H9 (cell line): ENCODE measurements at regions not wholly inside any gene's neighbourhood (a gene's known extent, or its start where the extent isn't known, plus 50 kb on each side); places are given as distances from the start of the nearest gene placed in this dataset.

ENCODE experiments used
- DNase-seq: peaks from one replicate; pipeline ENCODE4 v3.0.0-alpha.2; 2017
- H2AFZ ChIP-seq: one replicate; pipeline ENCODE4 v1.6.1; 2013; ENCODE audit warnings: mild to moderate bottlenecking, low read length, control low read depth, moderate library complexity
- H2AK5ac ChIP-seq: 2 replicates; pipeline ENCODE4 v1.6.1; 2013; ENCODE audit warnings: low read length, control low read depth, mixed read lengths; ENCODE audit not compliant: insufficient read length
- H2BK120ac ChIP-seq: one replicate; pipeline ENCODE4 v1.6.1; 2013; ENCODE audit warnings: low read depth, mild to moderate bottlenecking, low read length, control low read depth, inconsistent platforms; ENCODE audit not compliant: poor library complexity, severe bottlenecking
- H2BK12ac ChIP-seq: 2 replicates; pipeline ENCODE4 v1.6.1; 2013; ENCODE audit warnings: low read length, control low read depth, mixed read lengths, low read depth; ENCODE audit not compliant: insufficient read length
- H2BK15ac ChIP-seq: 2 replicates; pipeline ENCODE4 v1.6.1; 2013; ENCODE audit warnings: low read depth, low read length, control low read depth
- H2BK20ac ChIP-seq: one replicate; pipeline ENCODE4 v1.6.1; 2013; ENCODE audit warnings: low read depth, mild to moderate bottlenecking, low read length, control low read depth, inconsistent platforms; ENCODE audit not compliant: poor library complexity, severe bottlenecking
- H2BK5ac ChIP-seq: 2 replicates; pipeline ENCODE4 v1.6.1; 2013; ENCODE audit warnings: low read length, control low read depth, mixed read lengths; ENCODE audit not compliant: insufficient read length
- H3K14ac ChIP-seq: 2 replicates; pipeline ENCODE4 v1.6.1; 2013; ENCODE audit warnings: low read length, control low read depth; ENCODE audit not compliant: insufficient read depth
- H3K18ac ChIP-seq: 2 replicates; pipeline ENCODE4 v1.6.1; 2013; ENCODE audit warnings: low read depth, mild to moderate bottlenecking, mixed read lengths, low read length, control low read depth; ENCODE audit not compliant: insufficient read length
- H3K23ac ChIP-seq: 2 replicates; pipeline ENCODE4 v1.6.1; 2013; ENCODE audit warnings: low read length, control low read depth, mixed read lengths, low read depth; ENCODE audit not compliant: insufficient read length
- H3K23me2 ChIP-seq: 2 replicates; pipeline ENCODE4 v1.6.1; 2013; ENCODE audit warnings: low read depth, mild to moderate bottlenecking, mixed read lengths, low read length, control low read depth; ENCODE audit not compliant: insufficient read length, poor library complexity, severe bottlenecking
- H3K27ac ChIP-seq: 2 replicates; pipeline ENCODE4 v1.5.1; 2013; ENCODE audit warnings: low read length, control low read depth, mixed read lengths, low read depth; ENCODE audit not compliant: insufficient read length
- H3K27me3 ChIP-seq: 2 replicates; pipeline ENCODE4 v1.6.1; 2013; ENCODE audit warnings: low read length, control low read depth, inconsistent platforms; ENCODE audit not compliant: insufficient read depth
- H3K4ac ChIP-seq: 2 replicates; pipeline ENCODE4 v1.6.1; 2013; ENCODE audit warnings: low read depth, mild to moderate bottlenecking, control low read depth, inconsistent platforms, low read length, moderate library complexity
- H3K4me1 ChIP-seq: 2 replicates; pipeline ENCODE4 v1.6.1; 2013; ENCODE audit warnings: low read length, control low read depth, inconsistent platforms; ENCODE audit not compliant: insufficient read depth
- H3K4me2 ChIP-seq: 2 replicates; pipeline ENCODE4 v1.6.1; 2013; ENCODE audit warnings: low read length, control low read depth, mixed read lengths; ENCODE audit not compliant: insufficient read length, insufficient read depth
- H3K56ac ChIP-seq: 2 replicates; pipeline ENCODE4 v1.6.1; 2013; ENCODE audit warnings: low read depth, mild to moderate bottlenecking, mixed read lengths, low read length, control low read depth; ENCODE audit not compliant: insufficient read length
- H3K79me1 ChIP-seq: 2 replicates; pipeline ENCODE4 v1.6.1; 2013; ENCODE audit warnings: low read depth, mild to moderate bottlenecking, moderate library complexity, low read length, control low read depth, inconsistent platforms; ENCODE audit not compliant: insufficient read depth, poor library complexity, severe bottlenecking
- H3K79me2 ChIP-seq: 2 replicates; pipeline ENCODE4 v1.6.1; 2013; ENCODE audit warnings: low read length, control low read depth, inconsistent platforms; ENCODE audit not compliant: insufficient read depth
- H3K9ac ChIP-seq: 2 replicates; pipeline ENCODE4 v1.6.1; 2013; ENCODE audit warnings: low read length, control low read depth, mixed read lengths; ENCODE audit not compliant: insufficient read length; ENCODE audit errors: extremely low read depth
- H3K9me3 ChIP-seq: one replicate; pipeline ENCODE4 v1.6.1; 2013; ENCODE audit warnings: low read depth, low read length, inconsistent platforms; ENCODE audit not compliant: control insufficient read depth
- H3T11ph ChIP-seq: one replicate; pipeline ENCODE4 v1.6.1; 2013; ENCODE audit warnings: mild to moderate bottlenecking, low read length, control low read depth, inconsistent platforms
- H4K20me1 ChIP-seq: one replicate; pipeline ENCODE4 v1.6.1; 2013; ENCODE audit not compliant: control insufficient read depth, insufficient read length, insufficient read depth
- H4K5ac ChIP-seq: 2 replicates; pipeline ENCODE4 v1.6.1; 2013; ENCODE audit warnings: low read depth, mild to moderate bottlenecking, mixed read lengths, low read length, control low read depth; ENCODE audit not compliant: insufficient read length
- H4K8ac ChIP-seq: replicated peaks from 2 replicates; pipeline ENCODE4 v1.6.1; 2013; ENCODE audit warnings: low read length, control low read depth, mixed read lengths, low read depth; ENCODE audit not compliant: insufficient read length
- H4K91ac ChIP-seq: 2 replicates; pipeline ENCODE4 v1.6.1; 2013; ENCODE audit warnings: low read depth, mild to moderate bottlenecking, moderate library complexity, mixed read lengths, low read length, control low read depth; ENCODE audit not compliant: insufficient read length
- H3K27ac Mint-ChIP-seq, 3 experiments: 2 replicates in 2 of 3; 3 replicates in 1 of 3; pipeline ENCODE4 v1.8.0; 2020 to 2021; ENCODE audit warnings: mixed read lengths in 3 of 3, mild to moderate bottlenecking in 1 of 3, moderate library complexity in 1 of 3
- H3K27me3 Mint-ChIP-seq: 2 replicates; pipeline ENCODE4 v1.8.0; 2021; ENCODE audit warnings: low read depth, mild to moderate bottlenecking, moderate library complexity, mixed read lengths
- H3K36me3 Mint-ChIP-seq, 3 experiments: 2 replicates in 2 of 3; 3 replicates in 1 of 3; pipeline ENCODE4 v1.8.0; 2020 to 2021; ENCODE audit warnings: low read depth in 3 of 3, mixed read lengths in 3 of 3; ENCODE audit not compliant: insufficient read depth in 1 of 3
- H3K4me1 Mint-ChIP-seq, 2 experiments: 2 replicates each; pipeline ENCODE4 v1.8.0; 2020; ENCODE audit warnings: mixed read lengths in 2 of 2
- H3K4me3 Mint-ChIP-seq, 2 experiments: 2 replicates in 1 of 2; 3 replicates in 1 of 2; pipeline ENCODE4 v1.8.0; 2020 to 2021; ENCODE audit warnings: mild to moderate bottlenecking in 2 of 2, mixed read lengths in 2 of 2, moderate library complexity in 1 of 2
- H3K9me3 Mint-ChIP-seq, 2 experiments: 2 replicates in 1 of 2; 3 replicates in 1 of 2; pipeline ENCODE4 v1.8.0; 2020; ENCODE audit warnings: mild to moderate bottlenecking in 2 of 2, mixed read lengths in 2 of 2, moderate library complexity in 1 of 2
- WGBS: extraction: QIAGEN DNeasy Blood & Tissue Kit; methylation state at CpG from one replicate; pipeline ENCODE4 v1.1.7; 2013; ENCODE audit warnings: missing lambda C conversion rate, low lambda C conversion rate, mixed read lengths; ENCODE audit not compliant: insufficient read length; ENCODE audit errors: extremely low coverage; 5-methylcytosine and 5-hydroxymethylcytosine counted together
- TF ChIP-seq, protein P1 (sequence below): fragments of 200-600 bp; sonication (generic); conservative IDR thresholded peaks from 3 replicates; pipeline ENCODE4 v1.8.0; 2021; ENCODE audit warnings: antibody characterized with exemption, mild to moderate bottlenecking

DNA sequence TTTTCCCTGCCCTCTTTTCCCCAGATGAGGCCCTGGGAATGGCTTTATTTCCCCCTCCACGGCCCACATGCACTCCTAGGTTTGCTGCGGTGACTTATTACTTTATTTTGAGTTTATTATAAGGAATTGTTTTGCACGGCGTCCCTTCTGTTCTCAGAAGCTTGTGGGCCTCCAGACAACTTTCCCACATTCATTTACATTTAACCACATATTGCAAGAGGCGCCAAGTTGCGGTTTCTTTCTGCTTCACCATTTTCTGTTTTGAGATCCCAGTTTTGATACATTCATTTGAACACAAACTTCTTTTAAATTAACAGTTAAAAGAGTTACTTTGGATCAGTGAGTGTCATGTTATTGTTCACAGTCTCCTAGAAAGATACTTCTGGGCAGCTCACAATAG is 532.5 kb upstream of the MGMT start:
- Histone ChIP-seq H2BK15ac (no peak overlapping the region), H2BK12ac (no peak overlapping the region), H3K18ac (no peak overlapping the region), H3K79me1 (no peaks in the 10 kb centered on the region), H2AFZ (no peak overlapping the region), H3K79me2 (no peaks in the 10 kb centered on the region), H3K56ac (no peak overlapping the region), H3K9ac (no peak overlapping the region), H4K91ac (no peak overlapping the region), H3K4me2 (no peak overlapping the region), H3K14ac (no peak overlapping the region), H3K4me1 (no peaks in the 10 kb centered on the region), H2BK120ac (no peak overlapping the region), H4K5ac (no peak overlapping the region), H3T11ph (no peak overlapping the region), H3K23me2 (no peaks in the 10 kb centered on the region), H3K9me3 (no peaks in the 10 kb centered on the region), H2BK20ac (no peak overlapping the region), H3K27ac (no peak overlapping the region), H4K8ac (no peak overlapping the region), H2AK5ac (no peak overlapping the region), H3K23ac (no peak overlapping the region), H3K27me3 (no peaks in the 10 kb centered on the region), H2BK5ac (no peak overlapping the region), H4K20me1 (no peaks in the 10 kb centered on the region), H3K4ac (no peak overlapping the region)
- no CpG with 5 or more reads among the region's 6 CpGs for WGBS
- no peaks in the 10 kb centered on the region for H3K9me3 Mint-ChIP-seq
- TF ChIP-seq, protein P1, sequence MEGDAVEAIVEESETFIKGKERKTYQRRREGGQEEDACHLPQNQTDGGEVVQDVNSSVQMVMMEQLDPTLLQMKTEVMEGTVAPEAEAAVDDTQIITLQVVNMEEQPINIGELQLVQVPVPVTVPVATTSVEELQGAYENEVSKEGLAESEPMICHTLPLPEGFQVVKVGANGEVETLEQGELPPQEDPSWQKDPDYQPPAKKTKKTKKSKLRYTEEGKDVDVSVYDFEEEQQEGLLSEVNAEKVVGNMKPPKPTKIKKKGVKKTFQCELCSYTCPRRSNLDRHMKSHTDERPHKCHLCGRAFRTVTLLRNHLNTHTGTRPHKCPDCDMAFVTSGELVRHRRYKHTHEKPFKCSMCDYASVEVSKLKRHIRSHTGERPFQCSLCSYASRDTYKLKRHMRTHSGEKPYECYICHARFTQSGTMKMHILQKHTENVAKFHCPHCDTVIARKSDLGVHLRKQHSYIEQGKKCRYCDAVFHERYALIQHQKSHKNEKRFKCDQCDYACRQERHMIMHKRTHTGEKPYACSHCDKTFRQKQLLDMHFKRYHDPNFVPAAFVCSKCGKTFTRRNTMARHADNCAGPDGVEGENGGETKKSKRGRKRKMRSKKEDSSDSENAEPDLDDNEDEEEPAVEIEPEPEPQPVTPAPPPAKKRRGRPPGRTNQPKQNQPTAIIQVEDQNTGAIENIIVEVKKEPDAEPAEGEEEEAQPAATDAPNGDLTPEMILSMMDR: no peak
- H3K36me3 Mint-ChIP-seq: no peaks in the 10 kb centered on the region
- H3K27me3 Mint-ChIP-seq: no peaks in the 10 kb centered on the region; the same call in 1 of the 2 replicates
- no peak overlapping the region; a peak in 1 of 5 replicates for H3K4me3 Mint-ChIP-seq
- no peak overlapping the region for H3K27ac Mint-ChIP-seq
- peaks cover 6 to 13% of the 10 kb centered on the region in 2 experiments for H3K4me1 Mint-ChIP-seq
- no peak for DNase-seq
